GM21717 (cell line): ENCODE measurements at regions not wholly inside any gene's neighbourhood (a gene's known extent, or its start where the extent isn't known, plus 50 kb on each side); places are given as distances from the start of the nearest gene placed in this dataset.

Source experiments
- ATAC-seq: cut with Tn5 transposase; IDR thresholded peaks from one replicate; pipeline ENCODE4 v1.9.1; 2021; ENCODE audit warnings: mild to moderate bottlenecking, moderate library complexity; ENCODE audit not compliant: unreplicated experiment

- no peak for ATAC-seq
Observed at GRCh38 chr15:39454189-39454986, 126.5 kb upstream of the THBS1 start.

GRCh38 chr15:39455471-39455991, 125.3 kb upstream of the THBS1 start:
- ATAC-seq: no peak

DNA sequence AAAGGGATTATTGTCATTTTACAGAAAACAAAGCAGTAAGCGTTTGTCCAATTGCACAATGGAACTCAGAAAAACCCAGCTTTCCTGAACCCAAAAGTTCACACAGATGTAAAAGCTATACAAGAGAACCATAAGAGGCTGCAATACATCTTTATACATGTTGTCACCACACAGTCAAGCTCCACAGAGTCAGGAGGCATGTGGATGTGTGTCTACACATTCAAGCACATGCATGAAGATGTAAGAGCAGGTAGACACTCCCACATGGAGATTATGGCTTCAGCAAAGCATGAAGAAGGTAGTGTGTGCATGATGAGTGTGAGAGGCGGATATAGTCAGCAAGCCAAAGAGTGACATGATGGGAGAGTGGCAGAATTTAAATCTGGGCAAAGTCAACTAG, 124.7 kb upstream of the THBS1 start:
- no peak for ATAC-seq

DNA sequence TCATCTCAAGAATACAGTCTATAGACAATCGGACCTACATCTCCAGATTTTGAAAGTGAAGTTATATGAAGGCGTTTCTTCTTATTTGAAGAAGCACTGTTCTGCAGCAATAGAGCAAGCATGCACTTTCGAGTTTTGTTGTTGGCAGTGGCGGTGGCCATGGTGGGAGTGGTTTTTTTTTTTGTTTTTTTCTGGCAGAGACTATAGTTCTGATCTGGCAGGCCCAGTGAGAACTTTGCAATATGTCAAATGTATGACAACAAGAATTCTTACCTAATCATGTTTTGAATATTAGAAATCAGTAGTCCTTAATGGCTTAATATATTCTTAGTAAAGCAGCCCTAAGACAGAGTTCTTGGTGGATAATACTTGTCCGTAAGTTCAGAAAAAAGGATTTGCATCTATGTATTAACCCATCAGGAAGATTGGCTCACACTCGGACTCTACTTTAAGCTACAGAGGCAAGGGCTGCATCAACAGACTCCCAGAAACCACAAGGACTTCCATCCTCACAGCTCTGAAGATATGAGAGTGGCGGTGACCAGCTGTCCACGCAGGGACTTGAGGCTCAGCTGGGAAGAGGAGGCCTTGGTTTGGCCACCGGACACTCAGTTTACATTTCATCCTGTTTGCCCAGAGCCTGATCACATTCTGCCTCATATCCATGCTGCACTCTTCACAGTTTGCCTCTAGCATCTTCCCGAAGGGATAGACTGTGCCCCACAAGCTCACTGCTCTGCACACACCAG, 124.1 kb upstream of the THBS1 start:
- ATAC-seq: no peak

GRCh38 chr15:39458131-39458530, 122.7 kb upstream of the THBS1 start:
- no peak for ATAC-seq

DNA sequence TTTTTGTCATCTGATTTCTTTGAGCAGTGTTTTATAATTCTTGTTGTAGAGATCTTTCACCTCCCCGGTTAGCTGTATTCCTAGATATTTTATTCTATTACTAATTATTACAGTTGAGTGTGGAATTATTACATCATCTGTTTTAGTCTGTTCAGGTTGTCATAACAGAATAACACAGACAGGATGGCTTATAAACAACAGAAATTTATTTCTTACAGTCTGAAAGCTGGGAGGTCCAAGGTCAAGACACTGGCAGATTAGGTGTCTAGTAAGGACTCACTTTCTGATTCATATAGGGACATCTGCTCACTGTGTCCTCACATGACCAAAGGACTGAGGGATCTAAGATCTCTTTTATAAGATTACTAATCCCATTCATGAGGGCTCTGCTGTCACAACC, 121.3 kb upstream of the THBS1 start:
- ATAC-seq: no peak

- ATAC-seq: no peak
Observed at GRCh38 chr15:39460748-39461147, 120.1 kb upstream of the THBS1 start.

DNA sequence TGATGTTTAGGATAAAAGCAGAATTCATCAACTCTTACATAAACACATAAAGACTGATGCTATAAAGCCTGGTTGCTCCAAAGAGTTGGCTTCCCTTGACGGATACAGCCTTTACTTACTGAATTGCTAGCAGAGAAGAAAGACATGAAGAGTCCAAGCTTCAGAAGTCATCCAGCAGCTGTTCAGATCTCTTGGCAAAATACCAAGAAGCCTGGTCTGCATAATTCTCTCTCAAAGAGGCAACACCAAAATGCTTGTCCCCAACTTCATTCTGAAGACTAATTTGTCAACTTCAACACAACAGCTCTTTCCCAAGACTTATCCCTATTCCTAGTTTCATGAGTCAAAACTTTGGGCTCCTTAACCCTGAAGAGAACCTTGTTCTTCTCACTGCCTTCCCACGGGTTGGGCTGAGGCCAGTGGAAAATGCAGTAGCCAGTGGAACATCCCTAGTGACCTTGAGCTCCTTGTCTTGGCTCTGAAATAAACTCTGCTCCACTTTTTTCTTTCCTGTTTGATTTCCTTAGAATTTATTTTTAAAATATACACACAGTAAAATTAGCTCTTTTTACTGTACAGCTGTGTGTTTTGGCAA, 119.2 kb upstream of the THBS1 start:
- ATAC-seq: no peak

- ATAC-seq: no peak
Observed at GRCh38 chr15:39462691-39463090, 118.2 kb upstream of the THBS1 start.

DNA sequence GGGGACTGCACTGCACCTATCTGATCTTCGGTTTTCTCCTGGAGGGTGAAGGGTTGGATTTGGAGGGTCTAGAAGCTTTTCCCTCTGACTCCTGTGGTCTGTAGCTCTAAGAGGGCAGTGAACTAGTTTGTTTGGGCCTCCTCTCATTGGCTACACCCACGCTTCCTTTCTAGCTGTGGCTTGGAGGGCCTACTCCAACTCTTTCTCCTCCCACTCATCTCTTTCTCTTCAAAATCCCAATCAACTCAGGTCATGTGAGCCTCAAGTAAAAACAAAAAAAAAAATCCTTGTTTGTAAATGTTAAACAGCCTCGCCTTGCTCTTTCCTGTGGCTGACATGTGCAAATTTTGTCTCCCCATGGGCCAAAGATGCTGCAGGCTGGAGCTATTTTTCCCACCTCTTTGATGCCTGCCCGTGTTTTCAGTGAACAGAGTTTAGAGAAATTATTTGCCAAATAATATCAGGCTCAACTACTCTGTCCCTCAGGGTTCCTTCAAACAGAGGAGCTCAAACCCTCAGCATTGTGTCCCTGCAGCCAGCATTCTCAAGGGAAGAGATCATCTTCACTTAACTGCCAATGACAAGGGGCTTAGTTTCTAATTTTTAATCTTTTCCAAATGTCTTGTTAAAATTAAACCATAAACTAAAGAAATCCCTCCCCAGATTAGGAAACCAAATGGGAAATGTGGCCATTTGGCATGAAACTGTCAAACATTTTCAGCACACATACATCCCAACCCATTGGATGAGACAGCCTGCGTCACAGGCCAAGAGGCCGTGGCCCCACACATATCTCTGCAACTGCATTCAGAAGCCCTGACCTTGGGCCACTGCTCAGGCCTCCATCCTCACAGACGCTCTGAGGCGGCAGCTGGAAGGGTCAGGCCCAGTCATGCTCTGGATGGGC, 114.8 kb upstream of the THBS1 start:
- no peak for ATAC-seq

- ATAC-seq: no peak
Observed at GRCh38 chr15:39466750-39467105, 114.2 kb upstream of the THBS1 start.

DNA sequence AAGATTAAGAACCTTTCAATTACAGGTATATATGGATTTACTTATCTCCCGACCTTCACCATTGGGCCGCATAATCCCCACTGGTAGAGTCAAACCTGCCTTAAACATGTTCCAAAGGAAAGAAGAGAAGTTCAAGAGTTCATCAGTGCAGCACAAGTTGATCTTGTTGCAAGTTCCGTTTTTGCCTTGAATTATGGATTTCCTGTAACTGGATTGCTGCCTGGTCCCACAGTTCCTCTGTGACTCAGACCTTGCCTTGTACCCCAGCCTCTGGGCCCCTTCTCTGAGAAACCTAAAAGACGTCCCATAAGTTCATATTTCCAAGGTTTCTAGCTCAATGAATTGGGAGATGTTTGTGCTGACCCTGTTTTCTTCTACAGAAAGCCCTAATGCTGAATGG, 112.5 kb upstream of the THBS1 start:
- no peak for ATAC-seq

- ATAC-seq: no peak
Observed at GRCh38 chr15:39468828-39469227, 112.1 kb upstream of the THBS1 start.

DNA sequence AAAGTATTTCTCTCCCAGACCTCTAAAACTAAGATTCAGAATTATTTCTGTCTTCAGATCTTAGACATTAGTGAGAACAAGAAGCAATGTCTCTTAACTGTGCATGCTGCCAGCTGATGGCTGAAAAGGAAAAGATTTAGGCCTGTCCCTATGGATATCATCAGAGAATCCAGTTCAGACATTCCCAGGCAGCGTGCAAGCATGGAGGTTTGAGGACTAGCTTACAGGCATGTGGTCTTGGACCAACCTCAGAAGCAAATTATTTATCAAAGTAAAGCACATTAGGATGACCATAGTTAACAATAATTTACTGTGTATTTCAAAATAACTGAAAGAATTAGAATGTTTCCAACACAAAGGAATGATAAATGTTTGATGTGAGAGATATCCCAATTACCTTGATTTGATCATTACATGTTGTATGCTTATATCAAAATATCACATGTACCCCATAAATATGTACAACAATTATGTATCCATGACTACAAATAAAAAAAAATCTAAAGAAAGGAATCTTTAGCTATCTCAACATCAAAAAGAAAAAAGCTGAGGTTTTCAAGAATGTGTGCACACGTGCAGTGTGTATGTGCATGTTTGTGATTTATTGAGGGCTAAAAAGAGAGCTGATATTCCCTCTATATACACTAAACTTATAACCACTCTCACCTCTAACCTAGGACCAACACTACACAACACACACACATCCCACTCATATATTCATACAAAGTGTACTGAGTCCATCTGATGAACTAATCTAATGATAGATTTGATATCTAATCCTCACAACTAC, 108.9 kb upstream of the THBS1 start:
- no peak for ATAC-seq

DNA sequence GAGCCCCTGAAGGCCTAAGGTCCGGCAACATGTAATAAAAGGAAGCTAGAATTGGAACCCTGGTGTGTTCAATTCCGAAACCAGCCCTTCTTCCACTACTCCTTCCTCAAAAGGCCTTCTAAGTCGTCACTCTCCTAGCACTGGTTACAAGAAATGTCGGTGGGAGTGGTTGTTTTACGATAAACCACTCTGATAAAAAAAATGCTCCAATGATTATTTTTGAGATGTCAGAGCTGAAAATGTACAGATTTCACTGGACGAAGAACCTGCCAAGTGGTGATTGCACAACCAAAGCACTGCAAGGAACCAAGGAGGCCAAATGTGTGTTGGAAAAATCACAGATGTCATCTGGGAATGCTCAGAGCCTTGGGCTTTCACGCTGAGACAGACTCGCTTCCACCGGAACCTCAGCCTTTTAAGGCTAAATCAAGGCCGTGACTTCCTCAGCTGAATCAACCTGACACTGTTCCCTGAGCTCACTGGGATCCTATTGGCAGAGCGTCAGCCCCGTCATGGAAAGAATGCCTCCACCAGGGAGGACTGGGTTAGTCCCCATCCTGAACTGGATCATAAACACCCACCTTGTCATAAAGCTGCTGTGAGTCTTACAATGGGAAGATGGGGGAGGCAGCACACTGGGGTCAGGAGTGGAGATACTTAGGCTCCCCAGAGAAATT, 108.1 kb upstream of the THBS1 start:
- no peak for ATAC-seq

DNA sequence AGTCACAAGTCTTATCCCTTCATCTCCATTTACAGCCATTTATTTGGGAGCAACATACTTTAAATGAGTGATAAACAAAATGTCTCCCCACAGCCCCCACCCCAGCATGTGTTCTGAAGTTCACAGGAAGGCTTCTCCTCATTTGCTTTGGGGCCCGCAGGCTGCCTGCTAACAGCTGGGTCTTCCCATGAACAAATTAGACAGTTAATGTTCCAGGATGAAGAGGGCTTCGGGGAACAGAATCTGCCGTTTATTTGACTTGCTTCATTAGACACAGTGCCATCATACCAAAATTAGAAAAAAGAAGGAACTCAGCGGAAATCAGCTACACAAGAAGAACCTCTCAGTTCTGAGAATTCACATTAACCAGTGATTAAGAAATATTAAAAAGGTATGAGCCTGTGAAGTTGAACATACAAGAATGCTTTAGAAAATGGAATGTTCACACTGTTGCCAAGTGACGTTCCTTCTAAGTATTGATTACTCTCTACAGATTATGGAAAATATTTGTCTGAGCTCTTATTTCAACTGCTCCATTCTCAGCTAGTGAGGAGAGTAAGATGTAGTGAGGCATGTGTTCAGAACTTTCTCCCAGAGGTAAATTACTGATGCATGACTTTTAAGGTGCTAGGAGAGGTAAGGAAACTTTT, 107.5 kb upstream of the THBS1 start:
- no peak for ATAC-seq

DNA sequence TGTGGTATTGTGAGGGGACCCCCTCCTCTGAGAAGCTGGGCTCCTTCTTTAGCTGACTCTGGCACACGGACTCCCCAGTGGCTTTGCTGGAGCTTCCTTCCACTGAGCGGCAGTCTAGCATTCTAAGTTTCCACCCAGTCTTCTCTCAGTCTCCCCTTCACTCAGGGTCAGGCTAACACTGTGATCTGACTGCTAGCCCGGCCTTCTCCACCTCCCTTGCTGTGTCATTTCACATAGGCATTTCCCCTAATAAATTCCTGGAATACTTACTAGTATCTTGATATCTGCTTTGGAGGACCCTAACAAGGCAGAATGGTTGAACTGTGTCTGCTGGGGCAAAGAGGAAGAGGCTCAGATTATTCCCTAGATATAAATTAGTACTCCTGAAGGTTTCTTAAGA, 106.2 kb upstream of the THBS1 start:
- ATAC-seq: no peak

GRCh38 chr15:39478996-39479395, 101.9 kb upstream of the THBS1 start:
- no peak for ATAC-seq

DNA sequence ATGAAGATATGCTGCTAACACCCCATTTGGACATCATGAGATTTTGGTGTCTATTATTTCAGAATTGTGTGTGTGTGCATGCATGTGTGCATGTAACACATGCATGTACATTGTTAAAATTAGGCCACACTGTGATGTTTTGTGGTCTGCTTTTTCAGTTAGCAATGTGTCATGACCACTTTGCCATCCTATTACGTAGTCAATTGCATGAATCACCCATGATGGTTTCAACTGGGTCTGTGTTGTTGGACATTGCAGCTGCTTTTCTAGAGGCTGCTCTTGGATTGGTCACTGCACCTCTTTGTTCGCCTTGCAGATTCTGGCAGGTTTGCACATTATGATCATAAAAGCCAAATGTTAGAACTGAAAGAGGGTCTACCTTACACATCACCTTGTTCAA, 101.0 kb upstream of the THBS1 start:
- ATAC-seq: no peak
